ENCODE measurements at regions not wholly inside any gene's neighbourhood (a gene's known extent, or its start where the extent isn't known, plus 50 kb on each side); places are given as distances from the start of the nearest gene placed in this dataset.

- intact Hi-C loops (cut with micrococcal nuclease): no loop called here
- no TSS peak for BruUV-seq (replicated peaks)
- Histone ChIP-seq H3K79me2 (ENCODE audit: control insufficient read depth, insufficient read depth, low read length) (no peaks in the 10 kb centered on the region), H3K36me3 (ENCODE audit: control insufficient read depth in 2 of 2, extremely low read depth in 1 of 2, insufficient read depth in 2 of 2, low read length in 2 of 2) (no peaks in the 10 kb centered on the region), H3K4me2 (ENCODE audit: insufficient read depth, low read length) (no peak overlapping the region), H3K27ac (ENCODE audit: insufficient read depth, low read depth, low read length) (no peak overlapping the region), H3K27me3 (ENCODE audit: control insufficient read depth in 2 of 2, insufficient read depth in 2 of 2, low read length in 2 of 2) (no peaks in the 10 kb centered on the region), H3K4me3 (replicated peaks in 1 of 3; ENCODE audit: insufficient read depth in 1 of 3, low read depth in 1 of 3, low read length in 3 of 3) (no peak overlapping the region), H4K20me1 (replicated peaks; ENCODE audit: control insufficient read depth, extremely low read depth, insufficient read depth, low read length) (no peaks in the 10 kb centered on the region), H3K9me3 (replicated peaks; ENCODE audit: control insufficient read depth, insufficient read depth, low read length) (no peaks in the 10 kb centered on the region), H3K9me1 (replicated peaks; ENCODE audit: control insufficient read depth, extremely low read depth, insufficient read depth, low read length) (no peaks in the 10 kb centered on the region), H3K9ac (replicated peaks; ENCODE audit: extremely low read depth, insufficient read depth, low read length) (no peak overlapping the region), H3K4me1 (ENCODE audit: control insufficient read depth, extremely low read depth, insufficient read depth, low read length) (no peaks in the 10 kb centered on the region), H2AFZ (ENCODE audit: low read depth, low read length) (no peak overlapping the region)
- dilution Hi-C loops (cut with MboI; ENCODE audit: extremely low pct_ligation_motif_present, low sequenced_read_pairs): no loop called here
- DNase-seq (ENCODE audit: low read depth, low spot score) (no peak), FAIRE-seq (no peak)
- TF ChIP-seq MAX (IDR thresholded peaks at IDR 0.05; ENCODE audit: insufficient read depth, insufficient read length): no peak
- no peak for TF ChIP-seq JUN (IDR thresholded peaks at IDR 0.05; ENCODE audit: borderline replicate concordance, insufficient read depth, insufficient read length, low read depth)
- TF ChIP-seq POLR2AphosphoS5 (IDR thresholded peaks at IDR 0.05; ENCODE audit: insufficient read depth, low read depth, low read length): no peak
- no peak for TF ChIP-seq FOS (IDR thresholded peaks at IDR 0.05; ENCODE audit: borderline replicate concordance, insufficient read depth, low read length)
- TF ChIP-seq GATA2 (IDR thresholded peaks at IDR 0.05; ENCODE audit: insufficient read depth, insufficient read length, low read depth, low read length): no peak
- no peak for TF ChIP-seq EZH2 (IDR thresholded peaks at IDR 0.05; ENCODE audit: borderline replicate concordance, low read depth, low read length, severe bottlenecking)
- no peak for TF ChIP-seq MYC (IDR thresholded peaks at IDR 0.05; ENCODE audit: low read depth, low read length)
- TF ChIP-seq CTCF (IDR thresholded peaks at IDR 0.05; ENCODE audit: extremely low read depth in 1 of 2, insufficient read depth in 1 of 2, low read depth in 1 of 2, low read length in 2 of 2): no peak
- TF ChIP-seq POLR2A (IDR thresholded peaks at IDR 0.05; ENCODE audit: low read depth, low read length): no peak
- ChIA-PET CTCF (no interaction called here), POLR2A (no interaction called here)
Observed at GRCh38 chr5:156201788-156202403, 125.1 kb upstream of the SGCD start.

Data from endothelial cell of umbilical vein (primary cell).